HEK293 (cell line): ENCODE measurements at regions not wholly inside any gene's neighbourhood (a gene's known extent, or its start where the extent isn't known, plus 50 kb on each side); places are given as distances from the start of the nearest gene placed in this dataset.

ENCODE experiments used
- CTCF ChIP-seq: fragments of 450-650 bp; formaldehyde crosslinking; IDR thresholded peaks from 2 replicates; pipeline ENCODE4 v1.5.1; 2016; ENCODE audit warnings: missing biosample characterization, missing genetic modification characterization
- YY1 ChIP-seq: fragments of 450-650 bp; formaldehyde crosslinking; IDR thresholded peaks from 2 replicates; pipeline ENCODE4 v1.5.1; 2018; ENCODE audit warnings: missing biosample characterization, missing genetic modification characterization
- ZFP37 ChIP-seq: fragments of 450-650 bp; formaldehyde crosslinking; IDR thresholded peaks from 2 replicates; pipeline ENCODE4 v1.5.1; 2016; ENCODE audit warnings: missing biosample characterization, missing genetic modification characterization

GRCh38 chr3:127445581-127446343, 144.8 kb downstream of the TPRA1 start:
- TF ChIP-seq CTCF (tag by site-specific recombination) (no peak), ZFP37 (tag by site-specific recombination) (no peak), YY1 (tag by site-specific recombination) (no peak)
